SW 1271 (cell line): ENCODE measurements at regions not wholly inside any gene's neighbourhood (a gene's known extent, or its start where the extent isn't known, plus 50 kb on each side); places are given as distances from the start of the nearest gene placed in this dataset.
"Not testable (repeated sequence)": the region's sequence is repeated elsewhere in the genome, so short reads cannot be mapped to it uniquely, and the experiment has no call there.

ENCODE experiments used
- DNase-seq, 2 experiments: peaks; one replicate each; lab custom pipeline; 2025; lab: John Stamatoyannopoulos, UW

DNA sequence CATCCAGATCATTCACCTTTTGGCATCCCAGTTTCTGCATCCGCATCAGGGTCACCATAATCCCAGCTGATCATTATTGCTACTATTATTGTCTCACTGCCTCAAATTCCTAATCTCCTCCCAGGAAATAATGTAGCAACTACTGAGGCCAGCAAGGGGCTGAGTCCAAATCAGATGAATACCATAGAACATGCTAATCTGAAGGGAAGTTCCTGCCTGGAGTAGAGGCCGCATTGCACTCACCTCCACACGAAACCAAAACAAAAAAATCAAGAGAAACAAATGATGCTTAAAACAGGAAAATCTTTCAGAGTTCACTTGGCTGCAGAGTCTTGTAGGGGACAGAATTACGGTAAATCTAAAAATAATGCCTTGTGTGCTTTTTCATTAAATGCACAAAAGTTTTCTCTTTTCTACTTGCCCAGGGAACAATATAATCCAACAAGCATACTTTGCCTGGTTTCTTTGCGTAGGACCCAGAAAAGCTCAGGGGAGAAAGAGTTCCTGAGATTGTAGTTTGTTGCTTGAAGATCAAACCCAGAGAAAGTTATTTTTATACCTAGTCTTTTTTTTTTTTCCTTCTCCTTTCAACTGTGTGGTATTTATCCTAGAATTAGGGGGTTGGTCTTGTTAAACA, 87.7 kb upstream of the KLF4 start:
- no peak for DNase-seq

DNA sequence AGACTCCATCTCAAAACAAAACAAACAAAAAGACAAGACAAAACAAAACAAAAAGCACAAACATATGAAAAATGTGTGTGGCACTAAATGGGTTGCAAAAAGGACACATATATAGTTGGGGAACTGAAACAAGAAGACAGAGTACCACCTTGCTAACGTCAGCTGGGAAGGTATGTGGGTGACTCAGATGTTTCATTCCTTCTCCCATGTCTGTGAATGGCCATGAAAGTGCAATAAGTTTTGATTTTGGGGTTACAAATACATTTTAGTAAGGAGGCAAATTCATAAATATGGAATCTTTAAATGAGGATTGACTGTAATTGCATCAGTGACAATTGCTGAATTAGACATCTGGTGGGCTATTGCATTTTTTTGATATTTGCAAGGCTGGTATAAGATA, 81.6 kb upstream of the KLF4 start:
- DNase-seq = no peak

DNA sequence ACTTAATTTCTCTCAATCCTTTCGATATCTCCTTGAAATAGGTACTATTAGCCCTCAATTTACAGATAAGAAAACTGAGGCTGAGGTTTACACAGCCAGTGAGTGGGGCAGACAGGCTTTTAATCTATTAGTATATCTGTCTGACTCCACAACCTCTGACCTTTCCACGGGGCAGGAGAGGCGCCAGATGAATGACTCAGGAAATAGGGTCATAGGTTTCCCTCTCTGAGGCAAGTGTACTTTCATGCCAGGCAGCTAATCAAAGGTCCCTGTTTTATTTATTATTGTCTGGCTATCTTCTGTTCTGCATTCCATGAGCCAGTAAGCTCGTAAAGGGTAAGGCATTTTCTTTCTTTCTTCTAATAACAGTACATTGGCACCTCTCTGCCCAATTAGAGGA, 79.6 kb upstream of the KLF4 start:
- no peak for DNase-seq

DNA sequence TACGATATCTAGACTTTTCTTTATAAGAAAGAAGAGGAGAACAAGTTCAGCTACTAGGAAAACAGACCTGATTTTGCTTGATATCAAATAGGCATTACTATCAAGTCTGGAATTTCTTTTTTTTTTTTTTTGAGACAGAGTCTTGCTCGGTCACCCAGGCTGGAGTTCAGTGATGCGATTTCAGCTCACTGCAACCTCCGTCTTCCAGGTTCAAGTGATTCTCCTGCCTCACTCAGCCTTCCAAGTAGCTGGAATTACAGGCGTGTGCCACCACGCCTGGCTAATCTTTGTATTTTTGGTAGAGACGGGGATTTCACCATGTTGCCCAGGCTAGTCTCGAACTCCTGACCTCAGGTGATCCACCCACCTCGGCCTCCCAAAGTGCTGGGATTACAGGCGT, 78.8 kb upstream of the KLF4 start:
- DNase-seq = not testable (repeated sequence)

DNA sequence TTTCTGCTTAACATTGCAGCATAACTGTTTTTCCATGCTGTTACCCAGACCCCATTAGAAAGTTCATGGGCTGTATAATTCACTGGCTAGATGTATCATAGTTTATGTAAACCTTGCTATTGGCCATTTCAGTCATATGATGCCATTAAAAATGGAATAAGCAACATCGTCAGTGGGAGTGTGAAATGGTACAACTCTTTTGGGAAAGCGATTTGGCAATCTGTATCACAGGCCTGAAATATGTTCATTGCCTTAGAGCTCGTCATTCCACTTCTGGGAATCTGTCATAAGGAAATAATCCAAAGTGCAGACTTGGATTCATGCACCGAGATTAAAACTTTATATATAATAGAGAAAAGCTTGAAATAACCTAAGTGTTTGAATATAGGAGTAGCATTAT, 77.9 kb upstream of the KLF4 start:
- DNase-seq = no peak

DNA sequence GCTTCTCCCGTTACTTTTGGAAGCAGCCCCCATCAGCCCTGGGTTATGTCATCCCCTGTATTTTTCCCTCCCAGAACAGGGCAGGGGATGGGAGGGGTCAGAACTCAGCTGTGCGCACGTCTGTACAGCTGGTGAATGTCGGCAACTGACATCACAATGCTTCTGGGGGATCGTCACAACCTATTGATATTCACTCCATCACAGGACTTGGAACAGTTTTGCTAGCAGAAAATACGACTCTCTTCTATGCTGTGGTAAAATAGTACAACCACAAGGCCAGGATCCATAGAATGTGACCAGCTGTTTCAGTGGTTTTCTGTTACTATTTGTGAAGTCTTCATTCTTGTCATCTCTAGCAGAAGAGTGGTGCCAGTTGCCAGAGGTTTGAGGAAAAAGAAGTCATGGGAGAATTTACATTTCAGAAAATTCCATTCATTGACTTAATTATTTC, 77.1 kb upstream of the KLF4 start:
- DNase-seq = no peak

DNA sequence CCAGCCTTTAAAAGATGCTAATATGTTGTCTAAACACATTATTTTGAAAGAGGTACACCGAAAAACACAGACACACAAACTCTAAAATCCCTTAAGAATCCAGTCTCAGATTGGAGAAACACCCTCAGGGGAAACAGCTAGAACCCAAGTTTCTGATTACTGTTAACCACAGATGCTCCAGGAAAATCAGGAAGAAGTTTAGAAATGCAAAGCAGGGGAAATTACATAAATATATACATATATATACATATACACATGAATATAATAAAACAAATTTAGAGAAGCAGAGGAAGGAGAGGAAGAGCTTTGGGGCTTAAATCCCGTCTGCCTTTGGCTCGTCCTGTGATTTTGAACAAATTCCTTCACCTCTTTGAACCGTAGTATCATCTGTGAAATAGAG, 73.2 kb upstream of the KLF4 start:
- DNase-seq = no peak

DNA sequence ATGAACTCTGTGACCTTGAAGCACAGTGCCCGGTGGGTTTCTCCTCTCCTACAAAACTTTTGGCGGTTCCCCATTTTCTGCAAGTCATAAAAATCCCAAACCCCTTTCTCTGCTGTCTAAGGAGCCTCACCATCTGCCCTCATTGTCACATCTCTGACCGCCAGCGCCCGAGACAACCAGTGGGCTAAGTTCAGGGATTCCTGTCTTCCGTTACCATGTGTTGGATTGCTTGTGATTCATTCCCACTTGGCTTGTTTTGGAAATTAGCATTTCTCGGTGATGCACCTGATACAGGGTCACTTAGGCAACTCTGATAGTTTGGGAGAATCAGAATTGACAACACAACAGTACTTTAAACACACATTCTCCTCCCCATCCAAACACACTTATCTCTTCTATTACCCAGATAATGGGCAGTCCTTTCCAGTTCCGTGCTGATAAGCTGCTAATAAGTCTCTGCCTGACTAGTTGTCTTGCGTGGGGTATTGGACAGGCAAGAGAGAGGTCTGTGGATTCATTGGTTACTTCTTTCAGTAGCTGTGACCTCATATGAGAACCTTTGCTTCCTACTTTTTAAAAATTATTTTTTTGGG, 70.0 kb upstream of the KLF4 start:
- DNase-seq = no peak

DNA sequence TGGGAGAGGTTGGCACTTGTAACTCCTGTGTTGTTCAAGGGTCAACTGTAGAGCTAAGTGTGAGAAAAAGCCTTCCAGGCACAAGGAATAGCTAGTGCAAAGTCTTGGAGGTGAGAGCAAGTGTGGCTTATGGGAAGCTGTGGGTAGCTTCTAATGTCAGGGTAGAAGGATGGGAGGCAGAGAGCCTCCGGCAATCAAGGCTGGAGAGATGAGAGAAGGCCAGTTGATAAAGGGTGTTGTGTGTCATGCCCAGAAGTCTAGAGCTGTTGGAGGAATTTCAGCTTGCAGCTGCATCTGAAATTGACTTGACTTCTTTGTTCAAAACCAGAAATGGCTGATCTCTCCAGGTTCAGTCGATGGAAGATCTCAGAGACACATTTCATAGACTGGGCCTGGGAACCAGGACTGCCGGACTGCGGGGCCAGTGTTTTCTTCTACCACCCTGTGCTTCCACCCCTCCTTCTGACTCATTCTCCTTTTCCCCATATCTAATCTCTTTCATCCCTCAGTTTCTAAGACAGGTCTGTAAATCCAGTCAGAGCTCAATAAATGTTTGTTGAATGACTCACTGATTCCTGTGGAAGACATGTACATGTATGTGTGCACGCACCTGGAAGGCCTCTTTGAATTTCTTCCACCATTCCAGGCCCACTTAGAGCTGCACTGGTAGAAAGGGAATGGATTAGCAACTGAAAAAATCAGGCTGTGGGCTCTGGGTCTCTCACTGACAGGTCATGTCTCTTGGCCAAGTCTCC, 67.8 kb upstream of the KLF4 start:
- no peak for DNase-seq

DNA sequence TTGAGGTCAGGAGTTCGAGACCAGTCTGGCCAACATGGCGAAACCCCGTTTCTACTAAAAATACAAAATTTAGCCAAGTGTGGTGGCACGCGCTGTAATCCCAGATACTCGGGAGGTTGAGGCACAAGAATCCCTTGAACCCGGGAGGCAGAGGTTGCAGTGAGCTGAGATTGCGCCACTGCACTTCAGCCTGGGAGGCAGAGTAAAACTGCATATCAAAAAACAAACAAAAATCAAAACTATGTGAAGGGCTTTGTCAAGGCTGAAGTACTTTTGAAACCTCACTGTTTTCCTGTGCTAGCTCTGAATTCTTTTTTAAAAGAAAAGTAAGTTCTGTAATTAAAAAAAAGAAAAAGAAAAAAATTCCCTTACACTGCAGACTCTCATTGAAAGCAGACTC, 65.1 kb upstream of the KLF4 start:
- no peak for DNase-seq

DNA sequence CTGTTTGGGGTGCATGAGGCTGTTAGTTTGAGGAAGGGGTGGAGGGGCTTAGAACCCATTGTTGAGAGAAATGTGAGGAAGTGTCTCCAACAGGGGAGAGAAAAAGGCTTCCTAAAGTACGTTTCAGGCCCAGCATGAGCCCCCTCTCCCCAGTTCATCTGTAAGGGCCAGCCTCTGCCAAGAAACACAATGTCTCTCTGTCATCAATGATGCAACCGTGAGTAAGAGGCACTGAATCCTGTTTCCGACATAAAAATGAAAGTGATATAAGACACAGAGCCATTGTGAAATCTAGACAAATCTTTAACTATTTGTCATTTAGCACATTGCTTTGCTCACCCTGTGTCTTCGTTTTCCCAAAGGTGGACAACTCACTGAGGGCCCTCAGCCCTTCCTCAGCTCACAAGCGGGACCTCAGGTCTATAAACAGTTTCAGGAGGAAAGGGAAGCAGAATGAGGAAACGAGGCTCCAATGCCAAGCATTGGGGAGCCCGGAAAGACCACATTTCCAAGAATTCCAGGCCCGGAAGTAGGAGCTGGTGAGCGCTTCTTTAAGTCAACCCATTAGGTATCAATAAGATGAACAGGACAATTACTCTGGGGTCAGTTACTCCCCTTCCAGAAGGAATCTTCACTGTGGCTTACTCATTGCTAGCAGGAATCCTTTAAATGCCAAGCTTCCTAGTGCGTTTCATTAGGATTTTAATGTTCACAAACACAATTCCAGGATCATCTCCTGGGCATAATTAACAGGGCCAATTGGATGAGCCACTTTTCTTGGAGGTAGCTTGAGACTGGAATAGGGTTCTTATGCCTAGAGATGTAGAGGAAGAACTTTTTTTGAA, 59.0 kb upstream of the KLF4 start:
- peak in 1 of 2 experiments; percentile 39 for DNase-seq

DNA sequence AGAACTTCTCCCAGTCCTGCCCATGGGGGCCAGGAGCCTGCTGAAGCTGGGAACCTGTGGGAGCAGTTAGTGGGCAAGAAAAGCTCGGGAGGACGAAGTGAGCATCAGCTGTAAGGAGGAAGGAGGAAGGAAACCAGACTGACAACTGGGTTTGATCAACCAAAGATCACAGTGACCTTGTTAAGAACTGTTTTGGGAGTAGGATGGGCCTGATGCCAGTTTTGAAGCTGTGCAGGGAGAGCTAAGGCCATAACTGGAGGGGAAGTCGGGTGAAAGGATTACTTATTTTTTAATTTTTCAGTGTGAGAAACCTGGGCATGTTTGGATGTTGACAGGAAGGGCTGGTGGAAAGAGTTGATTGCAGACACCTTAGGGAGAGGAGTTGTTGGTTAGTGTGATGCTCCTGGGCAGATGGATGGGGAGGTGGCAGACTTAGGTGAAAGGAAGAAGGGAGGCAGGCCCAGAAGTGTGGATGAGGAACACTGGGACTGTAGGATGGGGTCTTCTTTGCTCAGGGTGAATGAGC, 58.3 kb upstream of the KLF4 start:
- no peak for DNase-seq

DNA sequence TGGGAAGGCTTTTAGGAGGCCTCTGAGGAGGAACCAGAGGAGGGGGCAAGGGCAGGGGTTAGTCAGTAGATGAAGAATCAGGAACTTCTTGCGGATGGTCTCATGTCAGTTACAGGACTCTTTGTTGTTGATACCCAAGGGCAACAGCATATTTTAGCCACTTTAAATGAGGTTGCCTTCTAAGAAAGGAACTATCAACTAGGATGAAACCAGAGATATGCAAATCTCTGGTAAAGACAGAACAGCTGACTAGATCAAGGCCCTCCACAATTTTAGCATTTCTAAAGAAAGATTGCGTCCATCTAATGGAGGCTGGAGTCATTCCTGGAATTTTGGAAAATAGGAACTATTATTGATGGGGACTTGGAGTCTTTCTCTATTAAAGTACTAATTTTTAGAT, 57.7 kb upstream of the KLF4 start:
- DNase-seq = no peak

DNA sequence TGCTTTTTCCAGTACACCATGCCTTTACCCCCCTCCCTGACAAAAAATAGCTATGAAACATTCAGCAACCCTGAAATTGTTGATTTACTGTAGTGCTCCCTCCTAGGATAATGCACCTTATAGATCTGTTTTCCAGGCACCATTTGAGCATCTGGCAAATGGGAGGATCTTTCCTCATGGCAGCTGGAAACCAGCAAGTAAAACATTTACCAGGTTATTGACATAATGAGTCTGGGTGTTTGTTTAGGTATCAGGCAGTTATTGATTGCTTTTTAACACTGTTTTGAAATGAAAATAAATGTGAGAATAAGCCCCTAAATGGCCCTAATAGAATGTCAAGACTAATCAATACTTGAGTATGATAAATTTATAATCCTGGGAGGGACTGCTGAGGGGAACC, 57.3 kb upstream of the KLF4 start:
- no peak for DNase-seq

DNA sequence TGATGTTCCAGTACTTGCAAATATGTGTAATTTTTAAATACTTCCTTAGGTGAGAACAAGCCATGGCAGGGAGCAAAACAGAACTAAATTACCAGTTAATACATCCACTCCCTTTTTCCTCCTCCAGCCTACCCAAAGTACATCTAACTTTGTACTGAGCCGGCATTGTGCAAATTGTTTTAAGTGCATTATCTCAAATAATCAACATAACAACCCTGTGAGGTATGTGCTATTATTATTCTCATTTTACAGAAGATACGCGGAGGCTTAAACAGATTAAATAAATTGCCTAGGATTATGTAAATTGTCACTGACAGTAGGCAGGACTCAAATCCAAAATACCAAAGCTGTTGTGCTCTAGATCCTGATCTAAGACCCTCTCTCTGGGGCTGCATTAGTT, 55.5 kb upstream of the KLF4 start:
- DNase-seq = no peak

DNA sequence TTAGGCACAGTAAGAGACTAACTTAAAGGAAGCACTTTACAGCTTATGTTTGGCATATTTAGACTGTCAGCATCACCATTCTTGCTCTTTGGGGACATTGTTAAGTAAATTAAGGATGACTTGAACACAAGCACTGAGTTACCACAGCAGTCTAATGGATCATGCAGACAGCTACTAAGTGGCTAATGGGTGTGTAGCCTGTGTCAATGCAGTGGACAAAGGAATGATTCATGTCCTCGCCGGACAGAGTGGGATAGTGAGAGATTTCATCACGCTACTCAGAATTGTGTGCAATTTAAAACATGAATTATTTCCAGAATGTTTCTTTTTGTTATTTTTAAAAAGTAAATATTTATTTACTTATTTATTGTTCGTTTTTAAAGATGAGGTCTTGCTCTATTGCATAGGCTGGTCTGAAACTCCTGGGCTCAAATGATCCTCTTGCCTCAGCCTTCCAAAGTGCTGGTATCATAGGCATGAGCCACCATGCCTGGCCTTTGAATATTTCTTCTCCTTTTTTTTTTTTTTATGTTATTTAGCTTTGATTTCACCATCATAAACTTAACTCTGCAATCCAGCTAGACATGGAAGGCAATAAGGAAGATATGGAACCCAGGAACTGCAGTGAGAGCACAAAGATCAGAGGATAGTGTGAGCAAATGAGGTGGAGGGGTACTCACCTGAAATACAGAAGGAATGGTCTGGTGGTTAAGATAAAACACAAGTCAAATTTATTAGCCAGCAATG, 53.0 kb upstream of the KLF4 start:
- no peak for DNase-seq

DNA sequence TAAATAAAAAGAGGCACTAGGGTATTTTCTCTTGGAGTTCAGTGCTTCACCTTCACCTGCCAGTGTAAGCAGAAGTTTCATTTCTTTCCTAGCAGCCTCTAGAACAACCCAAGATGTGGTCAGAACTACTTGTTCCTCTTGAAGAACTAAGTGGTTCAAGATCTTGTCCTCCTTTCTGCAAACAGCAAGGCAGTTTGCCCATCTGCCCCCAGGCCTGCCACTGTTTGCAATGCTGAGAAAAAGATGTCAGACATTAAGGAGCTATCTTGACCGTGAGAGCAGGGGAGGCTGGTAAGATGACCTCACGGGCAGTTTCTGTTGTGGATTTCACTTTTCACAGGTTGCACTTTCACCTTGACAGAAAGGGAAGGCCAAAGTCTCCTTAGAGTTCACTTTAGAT, 52.0 kb upstream of the KLF4 start:
- no peak for DNase-seq

DNA sequence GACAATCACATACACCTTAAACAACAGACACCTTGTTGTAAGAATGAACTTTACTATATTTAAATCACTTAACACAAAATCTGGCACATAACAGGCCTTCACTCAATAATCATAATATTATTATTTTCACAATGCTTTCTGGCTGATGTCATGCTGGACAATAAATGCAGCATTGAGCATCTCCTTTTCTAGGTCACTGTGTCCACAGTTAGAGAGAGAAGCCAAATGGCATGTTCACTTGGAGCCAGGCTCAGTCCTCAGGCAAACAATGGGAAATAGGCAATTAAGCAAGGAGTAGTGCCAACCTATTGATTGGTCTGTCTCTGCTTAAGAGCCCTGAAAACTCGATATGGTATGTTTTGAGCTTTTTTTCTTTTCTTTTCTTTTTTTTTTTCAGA, 50.6 kb upstream of the KLF4 start:
- no peak for DNase-seq

DNA sequence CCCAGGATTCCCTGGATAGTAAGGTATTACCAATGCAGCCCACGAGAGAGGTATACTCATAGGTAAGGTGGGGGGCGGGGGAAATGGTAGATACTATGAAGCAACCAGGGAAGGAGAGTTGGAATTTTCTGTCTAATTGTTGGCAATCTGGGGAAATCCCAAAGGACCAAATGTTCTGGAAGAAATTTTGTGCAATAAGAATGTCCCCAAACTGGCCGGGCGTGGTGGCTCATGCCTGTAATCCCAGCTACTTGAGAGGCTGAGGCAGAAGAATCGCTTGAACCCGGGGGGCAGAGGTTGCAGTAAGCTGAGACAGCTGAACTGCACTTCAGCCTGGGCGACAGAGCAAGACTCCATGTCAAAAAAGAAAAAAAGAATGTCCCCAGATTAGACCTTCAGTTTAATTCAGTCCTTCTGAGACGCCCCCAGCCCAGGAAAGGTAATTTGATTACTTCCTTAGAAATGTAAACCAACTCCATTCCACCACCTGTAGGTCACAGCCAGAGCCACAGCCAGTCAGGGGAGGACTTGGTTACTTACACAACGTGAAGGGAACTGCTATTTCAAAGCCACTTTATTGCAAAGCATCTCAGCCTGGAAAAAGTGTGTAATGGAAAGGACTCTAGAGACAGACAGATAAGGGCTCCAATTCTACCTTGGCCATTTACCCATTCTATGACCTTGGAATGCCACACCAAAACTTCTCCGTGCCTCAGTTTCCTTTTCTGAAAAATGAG, 50.0 kb upstream of the KLF4 start:
- DNase-seq = no peak
